ENCODE measurements at regions not wholly inside any gene's neighbourhood (a gene's known extent, or its start where the extent isn't known, plus 50 kb on each side); places are given as distances from the start of the nearest gene placed in this dataset.

GRCh38 chr2:7931808-7932207 lies 750.0 kb upstream of the ID2 start:
- H2AFZ ChIP-seq (ENCODE audit: low read length) = no peak overlapping the region
- no peaks in the 10 kb centered on the region for H3K4me1 ChIP-seq (ENCODE audit: low read length)
- no peaks in the 10 kb centered on the region for H3K9me3 ChIP-seq (ENCODE audit: low read length)
- no peak overlapping the region for H3K9ac ChIP-seq (ENCODE audit: low read length)
- H3K9me2 ChIP-seq (replicated peaks; ENCODE audit: insufficient read depth, low read length) = no peaks in the 10 kb centered on the region
- H3K79me2 ChIP-seq (ENCODE audit: low read length) = no peaks in the 10 kb centered on the region
- H3K4me3 ChIP-seq (ENCODE audit: low read length) = no peak overlapping the region
- no peaks in the 10 kb centered on the region for H4K20me1 ChIP-seq (ENCODE audit: insufficient read depth, low read depth, low read length)
- H3K27ac ChIP-seq (ENCODE audit: low read length) = no peak overlapping the region
- no peak overlapping the region for H3K4me2 ChIP-seq (ENCODE audit: low read depth, low read length, poor library complexity, severe bottlenecking)
- no peaks in the 10 kb centered on the region for H3K36me3 ChIP-seq (ENCODE audit: insufficient read depth, low read length)
- no peaks in the 10 kb centered on the region for H3K27me3 ChIP-seq (ENCODE audit: low read length)
- no peak for DNase-seq

DNA sequence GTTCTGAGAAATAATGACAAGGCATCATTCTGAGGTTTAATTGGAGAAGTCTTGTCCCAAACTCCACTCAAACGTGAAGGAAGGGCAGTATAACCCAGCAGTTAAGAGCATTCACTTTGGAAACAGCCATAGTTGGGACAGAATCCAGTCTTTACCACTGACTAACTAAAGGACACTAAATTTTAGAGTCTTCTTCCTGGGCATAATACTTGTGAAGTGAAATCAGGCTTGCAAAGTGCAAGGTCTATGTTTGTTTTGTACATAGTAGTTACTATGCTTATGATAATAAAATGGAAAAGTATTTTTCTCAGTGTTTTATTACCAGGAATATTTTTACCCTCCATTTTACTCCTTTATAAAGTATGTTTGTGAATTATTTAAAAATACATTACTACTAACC lies 748.2 kb upstream of the ID2 start:
- no peaks in the 10 kb centered on the region for H3K79me2 ChIP-seq (ENCODE audit: low read length)
- H3K4me1 ChIP-seq (ENCODE audit: low read length) = no peaks in the 10 kb centered on the region
- no peaks in the 10 kb centered on the region for H3K27me3 ChIP-seq (ENCODE audit: low read length)
- no peak overlapping the region for H3K27ac ChIP-seq (ENCODE audit: low read length)
- no peaks in the 10 kb centered on the region for H3K36me3 ChIP-seq (ENCODE audit: insufficient read depth, low read length)
- H3K9me2 ChIP-seq (replicated peaks; ENCODE audit: insufficient read depth, low read length) = no peaks in the 10 kb centered on the region
- H4K20me1 ChIP-seq (ENCODE audit: insufficient read depth, low read depth, low read length) = no peaks in the 10 kb centered on the region
- no peak for DNase-seq
- H3K4me3 ChIP-seq (ENCODE audit: low read length) = no peak overlapping the region
- no peaks in the 10 kb centered on the region for H3K9me3 ChIP-seq (ENCODE audit: low read length)
- no peak overlapping the region for H2AFZ ChIP-seq (ENCODE audit: low read length)
- no peak overlapping the region for H3K9ac ChIP-seq (ENCODE audit: low read length)
- H3K4me2 ChIP-seq (ENCODE audit: low read depth, low read length, poor library complexity, severe bottlenecking) = no peak overlapping the region

- no peak overlapping the region for H3K4me3 ChIP-seq (ENCODE audit: low read length)
- H3K4me1 ChIP-seq (ENCODE audit: low read length) = no peaks in the 10 kb centered on the region
- no peak overlapping the region for H3K27ac ChIP-seq (ENCODE audit: low read length)
- no peaks in the 10 kb centered on the region for H3K9me3 ChIP-seq (ENCODE audit: low read length)
- H3K9ac ChIP-seq (ENCODE audit: low read length) = no peak overlapping the region
- H2AFZ ChIP-seq (ENCODE audit: low read length) = no peak overlapping the region
- H3K79me2 ChIP-seq (ENCODE audit: low read length) = no peaks in the 10 kb centered on the region
- H4K20me1 ChIP-seq (ENCODE audit: insufficient read depth, low read depth, low read length) = no peaks in the 10 kb centered on the region
- DNase-seq = no peak
- H3K4me2 ChIP-seq (ENCODE audit: low read depth, low read length, poor library complexity, severe bottlenecking) = no peak overlapping the region
- H3K9me2 ChIP-seq (replicated peaks; ENCODE audit: insufficient read depth, low read length) = no peaks in the 10 kb centered on the region
- H3K27me3 ChIP-seq (ENCODE audit: low read length) = no peaks in the 10 kb centered on the region
- H3K36me3 ChIP-seq (ENCODE audit: insufficient read depth, low read length) = no peaks in the 10 kb centered on the region
Observed at GRCh38 chr2:7934476-7934875, 747.4 kb upstream of the ID2 start.

DNA sequence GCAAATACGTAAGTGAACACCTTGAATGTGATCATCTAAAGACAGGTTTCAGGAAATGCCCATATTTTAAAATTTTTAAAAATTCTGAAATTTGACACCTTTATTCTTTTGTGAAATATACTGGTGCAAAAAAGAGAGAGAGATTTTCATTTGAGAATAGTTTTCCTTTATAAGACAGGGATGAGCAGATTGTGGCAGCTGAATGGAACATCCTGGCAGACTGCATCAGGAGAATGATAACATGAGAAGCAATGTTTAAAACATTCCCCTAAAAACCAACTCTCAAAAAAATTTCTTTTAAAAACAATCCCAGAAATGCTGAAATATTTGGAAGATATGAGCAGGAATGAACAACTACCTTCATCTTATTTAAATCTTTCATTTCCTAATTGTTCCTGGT lies 744.8 kb upstream of the ID2 start:
- Histone ChIP-seq H4K20me1 (ENCODE audit: insufficient read depth, low read depth, low read length) (no peaks in the 10 kb centered on the region), H3K4me1 (ENCODE audit: low read length) (no peaks in the 10 kb centered on the region), H3K27me3 (ENCODE audit: low read length) (no peaks in the 10 kb centered on the region), H3K4me2 (ENCODE audit: low read depth, low read length, poor library complexity, severe bottlenecking) (no peak overlapping the region), H3K9ac (ENCODE audit: low read length) (no peak overlapping the region), H3K9me2 (replicated peaks; ENCODE audit: insufficient read depth, low read length) (no peaks in the 10 kb centered on the region), H3K79me2 (ENCODE audit: low read length) (no peaks in the 10 kb centered on the region), H2AFZ (ENCODE audit: low read length) (no peak overlapping the region), H3K4me3 (ENCODE audit: low read length) (no peak overlapping the region), H3K9me3 (ENCODE audit: low read length) (no peaks in the 10 kb centered on the region), H3K36me3 (ENCODE audit: insufficient read depth, low read length) (no peaks in the 10 kb centered on the region), H3K27ac (ENCODE audit: low read length) (no peak overlapping the region)
- no peak for DNase-seq

DNA sequence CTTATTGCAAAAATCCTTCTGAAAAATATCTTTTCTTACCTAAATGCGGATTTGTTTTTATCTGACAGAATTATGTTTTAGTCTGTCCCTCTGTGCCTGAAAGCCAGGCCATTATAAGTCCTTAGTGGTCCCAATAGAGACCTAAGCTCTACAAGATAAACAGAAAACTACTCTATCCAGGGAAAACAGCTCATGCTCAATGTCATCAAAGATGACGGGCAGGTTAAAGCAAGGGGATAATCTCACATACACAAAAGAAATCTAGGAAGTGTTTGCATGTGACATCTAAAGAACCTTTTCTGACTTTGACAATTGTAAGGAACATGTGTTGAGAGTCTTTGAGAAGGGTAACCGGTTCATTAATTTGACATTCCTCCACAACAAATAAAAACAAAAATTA lies 741.1 kb upstream of the ID2 start:
- no peak overlapping the region for H3K9ac ChIP-seq (ENCODE audit: low read length)
- H3K4me3 ChIP-seq (ENCODE audit: low read length) = no peak overlapping the region
- no peaks in the 10 kb centered on the region for H3K4me1 ChIP-seq (ENCODE audit: low read length)
- H3K27me3 ChIP-seq (ENCODE audit: low read length) = no peaks in the 10 kb centered on the region
- no peaks in the 10 kb centered on the region for H3K79me2 ChIP-seq (ENCODE audit: low read length)
- no peaks in the 10 kb centered on the region for H3K9me3 ChIP-seq (ENCODE audit: low read length)
- no peak overlapping the region for H2AFZ ChIP-seq (ENCODE audit: low read length)
- no peaks in the 10 kb centered on the region for H3K36me3 ChIP-seq (ENCODE audit: insufficient read depth, low read length)
- DNase-seq = no peak
- no peak overlapping the region for H3K4me2 ChIP-seq (ENCODE audit: low read depth, low read length, poor library complexity, severe bottlenecking)
- no peaks in the 10 kb centered on the region for H4K20me1 ChIP-seq (ENCODE audit: insufficient read depth, low read depth, low read length)
- no peaks in the 10 kb centered on the region for H3K9me2 ChIP-seq (replicated peaks; ENCODE audit: insufficient read depth, low read length)
- no peak overlapping the region for H3K27ac ChIP-seq (ENCODE audit: low read length)

DNA sequence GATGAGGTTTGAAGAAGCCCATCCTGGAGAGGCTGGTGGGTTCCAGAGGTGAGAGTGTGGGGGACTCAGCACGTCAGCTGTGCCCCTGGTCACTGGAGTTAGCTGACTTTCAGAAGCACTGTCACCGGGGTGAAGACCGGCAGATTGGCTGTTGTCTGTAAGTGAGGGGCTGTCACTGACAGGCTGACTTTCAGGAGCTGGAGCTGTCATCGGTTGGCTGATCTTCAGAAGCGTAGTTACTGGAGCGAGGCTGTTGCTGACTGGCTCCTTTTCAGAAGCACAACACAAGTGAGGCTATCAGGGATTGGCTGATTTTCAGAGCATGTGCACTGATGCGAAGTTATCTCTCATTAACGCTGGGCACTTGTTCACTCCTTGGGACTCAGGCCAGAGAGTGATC lies 738.4 kb upstream of the ID2 start:
- Histone ChIP-seq H3K79me2 (ENCODE audit: low read length) (no peaks in the 10 kb centered on the region), H2AFZ (ENCODE audit: low read length) (no peak overlapping the region), H3K27ac (ENCODE audit: low read length) (no peak overlapping the region), H3K4me3 (ENCODE audit: low read length) (no peak overlapping the region), H3K27me3 (ENCODE audit: low read length) (no peaks in the 10 kb centered on the region; the same call in 1 of the 2 replicates), H3K36me3 (ENCODE audit: insufficient read depth, low read length) (no peaks in the 10 kb centered on the region), H3K4me2 (ENCODE audit: low read depth, low read length, poor library complexity, severe bottlenecking) (no peak overlapping the region), H3K4me1 (ENCODE audit: low read length) (no peaks in the 10 kb centered on the region), H3K9ac (ENCODE audit: low read length) (no peak overlapping the region), H4K20me1 (ENCODE audit: insufficient read depth, low read depth, low read length) (no peaks in the 10 kb centered on the region), H3K9me3 (ENCODE audit: low read length) (no peaks in the 10 kb centered on the region), H3K9me2 (replicated peaks; ENCODE audit: insufficient read depth, low read length) (no peaks in the 10 kb centered on the region)
- peak; percentile 56 for DNase-seq

GRCh38 chr2:7945026-7945425 lies 736.8 kb upstream of the ID2 start:
- H3K4me1 ChIP-seq (ENCODE audit: low read length) = no peaks in the 10 kb centered on the region
- no peaks in the 10 kb centered on the region for H3K79me2 ChIP-seq (ENCODE audit: low read length)
- no peaks in the 10 kb centered on the region for H3K36me3 ChIP-seq (ENCODE audit: insufficient read depth, low read length)
- no peak overlapping the region for H3K4me2 ChIP-seq (ENCODE audit: low read depth, low read length, poor library complexity, severe bottlenecking)
- H2AFZ ChIP-seq (ENCODE audit: low read length) = no peak overlapping the region
- no peak overlapping the region for H3K4me3 ChIP-seq (ENCODE audit: low read length)
- no peaks in the 10 kb centered on the region for H3K9me2 ChIP-seq (replicated peaks; ENCODE audit: insufficient read depth, low read length)
- H3K9ac ChIP-seq (ENCODE audit: low read length) = no peak overlapping the region
- no peaks in the 10 kb centered on the region; the same call in 1 of the 2 replicates for H3K27me3 ChIP-seq (ENCODE audit: low read length)
- H3K27ac ChIP-seq (ENCODE audit: low read length) = no peak overlapping the region
- DNase-seq = no peak
- H4K20me1 ChIP-seq (ENCODE audit: insufficient read depth, low read depth, low read length) = no peaks in the 10 kb centered on the region
- H3K9me3 ChIP-seq (ENCODE audit: low read length) = no peaks in the 10 kb centered on the region

- Histone ChIP-seq H3K4me3 (ENCODE audit: low read length) (no peak overlapping the region), H3K27me3 (ENCODE audit: low read length) (no peaks in the 10 kb centered on the region; the same call in 1 of the 2 replicates), H2AFZ (ENCODE audit: low read length) (no peak overlapping the region), H3K9ac (ENCODE audit: low read length) (no peak overlapping the region), H3K27ac (ENCODE audit: low read length) (no peak overlapping the region), H3K79me2 (ENCODE audit: low read length) (no peaks in the 10 kb centered on the region), H3K4me1 (ENCODE audit: low read length) (no peaks in the 10 kb centered on the region), H3K9me3 (ENCODE audit: low read length) (no peaks in the 10 kb centered on the region), H3K36me3 (ENCODE audit: insufficient read depth, low read length) (no peaks in the 10 kb centered on the region), H3K4me2 (ENCODE audit: low read depth, low read length, poor library complexity, severe bottlenecking) (no peak overlapping the region), H3K9me2 (replicated peaks; ENCODE audit: insufficient read depth, low read length) (no peaks in the 10 kb centered on the region), H4K20me1 (ENCODE audit: insufficient read depth, low read depth, low read length) (no peaks in the 10 kb centered on the region)
- DNase-seq = no peak
Observed at GRCh38 chr2:7950035-7950612, 731.7 kb upstream of the ID2 start.

GRCh38 chr2:7951001-7951400 lies 730.9 kb upstream of the ID2 start:
- Histone ChIP-seq H3K9me2 (replicated peaks; ENCODE audit: insufficient read depth, low read length) (no peaks in the 10 kb centered on the region), H3K36me3 (ENCODE audit: insufficient read depth, low read length) (no peaks in the 10 kb centered on the region), H3K4me2 (ENCODE audit: low read depth, low read length, poor library complexity, severe bottlenecking) (no peak overlapping the region), H3K4me3 (ENCODE audit: low read length) (no peak overlapping the region), H3K4me1 (ENCODE audit: low read length) (no peaks in the 10 kb centered on the region), H3K27me3 (ENCODE audit: low read length) (no peaks in the 10 kb centered on the region; the same call in 1 of the 2 replicates), H2AFZ (ENCODE audit: low read length) (no peak overlapping the region), H3K79me2 (ENCODE audit: low read length) (no peaks in the 10 kb centered on the region), H3K9me3 (ENCODE audit: low read length) (no peaks in the 10 kb centered on the region), H4K20me1 (ENCODE audit: insufficient read depth, low read depth, low read length) (no peaks in the 10 kb centered on the region), H3K9ac (ENCODE audit: low read length) (no peak overlapping the region), H3K27ac (ENCODE audit: low read length) (no peak overlapping the region)
- no peak for DNase-seq

All from Karpas-422 (cell line).